ENCODE measurements at regions not wholly inside any gene's neighbourhood (a gene's known extent, or its start where the extent isn't known, plus 50 kb on each side); places are given as distances from the start of the nearest gene placed in this dataset.

- no peak for TF ChIP-seq CTCF (IDR thresholded peaks at IDR 0.05; ENCODE audit: insufficient read depth, low read length)
- TF ChIP-seq GABPA (IDR thresholded peaks at IDR 0.05; ENCODE audit: low read depth) = no peak
Measured at GRCh38 chr2:65522922-65523321, 90.5 kb upstream of the SPRED2 start.

Data from HL-60 (cell line).